ENCODE measurements at regions not wholly inside any gene's neighbourhood (a gene's known extent, or its start where the extent isn't known, plus 50 kb on each side); places are given as distances from the start of the nearest gene placed in this dataset.

DNA sequence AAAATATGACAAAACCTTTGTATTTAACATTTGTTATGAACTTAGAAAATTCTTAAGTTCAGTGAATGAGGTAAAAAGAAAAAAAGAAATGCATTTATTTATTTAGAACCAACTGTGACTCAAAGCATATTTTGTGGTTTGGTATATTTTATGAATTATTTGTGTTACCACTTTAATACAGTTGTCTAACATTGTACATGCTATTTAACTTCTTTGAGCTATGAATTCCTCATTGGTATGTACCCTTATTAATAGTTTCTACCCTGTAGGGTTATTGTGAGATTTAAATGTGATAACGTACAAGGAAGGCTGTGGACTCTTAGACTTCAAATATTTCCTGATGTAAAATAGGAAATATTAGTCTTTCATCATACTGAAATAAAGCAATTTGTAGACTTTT, 162.6 kb downstream of the MMUT start:
- no peak overlapping the region for H3K27ac ChIP-seq (ENCODE audit: control insufficient read depth, insufficient read depth, low read length)
- no peaks in the 10 kb centered on the region for H3K9me1 ChIP-seq (ENCODE audit: control insufficient read depth, extremely low read depth, insufficient read depth, low read length)
- no peak overlapping the region for H3K4me3 ChIP-seq (ENCODE audit: control insufficient read depth in 2 of 3, extremely low read depth in 1 of 3, insufficient read depth in 2 of 3, low read depth in 1 of 3, low read length in 3 of 3)
- H4K20me1 ChIP-seq (ENCODE audit: control insufficient read depth, extremely low read depth, insufficient read depth, low read length): no peaks in the 10 kb centered on the region
- no peaks in the 10 kb centered on the region for H3K9me3 ChIP-seq (ENCODE audit: control insufficient read depth, low read depth, low read length)
- TF ChIP-seq, protein P1, sequence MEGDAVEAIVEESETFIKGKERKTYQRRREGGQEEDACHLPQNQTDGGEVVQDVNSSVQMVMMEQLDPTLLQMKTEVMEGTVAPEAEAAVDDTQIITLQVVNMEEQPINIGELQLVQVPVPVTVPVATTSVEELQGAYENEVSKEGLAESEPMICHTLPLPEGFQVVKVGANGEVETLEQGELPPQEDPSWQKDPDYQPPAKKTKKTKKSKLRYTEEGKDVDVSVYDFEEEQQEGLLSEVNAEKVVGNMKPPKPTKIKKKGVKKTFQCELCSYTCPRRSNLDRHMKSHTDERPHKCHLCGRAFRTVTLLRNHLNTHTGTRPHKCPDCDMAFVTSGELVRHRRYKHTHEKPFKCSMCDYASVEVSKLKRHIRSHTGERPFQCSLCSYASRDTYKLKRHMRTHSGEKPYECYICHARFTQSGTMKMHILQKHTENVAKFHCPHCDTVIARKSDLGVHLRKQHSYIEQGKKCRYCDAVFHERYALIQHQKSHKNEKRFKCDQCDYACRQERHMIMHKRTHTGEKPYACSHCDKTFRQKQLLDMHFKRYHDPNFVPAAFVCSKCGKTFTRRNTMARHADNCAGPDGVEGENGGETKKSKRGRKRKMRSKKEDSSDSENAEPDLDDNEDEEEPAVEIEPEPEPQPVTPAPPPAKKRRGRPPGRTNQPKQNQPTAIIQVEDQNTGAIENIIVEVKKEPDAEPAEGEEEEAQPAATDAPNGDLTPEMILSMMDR (optimal IDR thresholded peaks at IDR 0.05 in 1 of 3, IDR thresholded peaks at IDR 0.05 in 1 of 3, conservative IDR thresholded peaks at IDR 0.05 in 1 of 3; ENCODE audit: extremely low read depth in 1 of 3, insufficient read depth in 2 of 3, low read length in 3 of 3): no peak
- no peak for TF ChIP-seq EZH2 (IDR thresholded peaks at IDR 0.05; ENCODE audit: low read length)
- no peaks in the 10 kb centered on the region for H3K27me3 ChIP-seq (ENCODE audit: control insufficient read depth, extremely low read depth, insufficient read depth, low read length)
- no peak overlapping the region for H2AFZ ChIP-seq (ENCODE audit: control insufficient read depth, low read length)
- no peak for DNase-seq (ENCODE audit: low read depth, low spot score)
- no peak overlapping the region for H3K9ac ChIP-seq (ENCODE audit: control insufficient read depth, extremely low read depth, insufficient read depth, low read length)
- H3K4me1 ChIP-seq (ENCODE audit: control insufficient read depth, extremely low read depth, insufficient read depth, low read length): peaks cover 8% of the 10 kb centered on the region
- H3K4me2 ChIP-seq (ENCODE audit: control insufficient read depth, extremely low read depth, insufficient read depth, low read depth, low read length): no peak overlapping the region
- H3K36me3 ChIP-seq (ENCODE audit: control insufficient read depth in 2 of 2, extremely low read depth in 1 of 2, insufficient read depth in 2 of 2, low read length in 2 of 2): no peaks in the 10 kb centered on the region
- H3K79me2 ChIP-seq (ENCODE audit: control insufficient read depth, insufficient read depth, low read length): no peaks in the 10 kb centered on the region
- dilution Hi-C loops (cut with MboI; ENCODE audit: extremely low pct_ligation_motif_present, low sequenced_read_pairs): no loop called here
- no peak for FAIRE-seq

DNA sequence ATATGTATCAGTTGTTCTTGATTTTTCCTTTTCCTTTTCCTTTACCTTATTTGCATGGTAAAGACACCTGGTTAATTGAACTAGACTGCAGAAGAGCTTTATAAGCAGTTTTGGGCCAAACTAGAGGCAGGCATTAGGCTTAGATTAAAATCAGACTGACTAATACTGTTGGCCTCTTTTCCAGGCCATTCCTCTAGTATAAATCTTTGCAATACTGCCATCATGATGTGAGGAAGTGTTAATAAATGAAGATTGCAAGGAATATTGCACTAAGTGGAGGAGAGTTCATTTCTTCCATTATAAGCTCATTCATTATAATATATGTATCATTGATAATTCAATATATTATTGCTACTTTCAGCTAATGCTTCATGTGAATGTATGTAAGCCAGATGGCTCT, 163.8 kb downstream of the MMUT start:
- no peaks in the 10 kb centered on the region for H3K9me3 ChIP-seq (ENCODE audit: control insufficient read depth, low read depth, low read length)
- no peak for TF ChIP-seq EZH2 (IDR thresholded peaks at IDR 0.05; ENCODE audit: low read length)
- TF ChIP-seq, protein P1 (optimal IDR thresholded peaks at IDR 0.05 in 1 of 3, IDR thresholded peaks at IDR 0.05 in 1 of 3, conservative IDR thresholded peaks at IDR 0.05 in 1 of 3; ENCODE audit: extremely low read depth in 1 of 3, insufficient read depth in 2 of 3, low read length in 3 of 3): no peak
- DNase-seq (ENCODE audit: low read depth, low spot score): no peak
- H3K9ac ChIP-seq (ENCODE audit: control insufficient read depth, extremely low read depth, insufficient read depth, low read length): no peak overlapping the region
- H3K4me3 ChIP-seq (ENCODE audit: control insufficient read depth in 2 of 3, extremely low read depth in 1 of 3, insufficient read depth in 2 of 3, low read depth in 1 of 3, low read length in 3 of 3): no peak overlapping the region
- no peaks in the 10 kb centered on the region for H3K27me3 ChIP-seq (ENCODE audit: control insufficient read depth, extremely low read depth, insufficient read depth, low read length)
- H3K9me1 ChIP-seq (ENCODE audit: control insufficient read depth, extremely low read depth, insufficient read depth, low read length): no peaks in the 10 kb centered on the region
- H3K79me2 ChIP-seq (ENCODE audit: control insufficient read depth, insufficient read depth, low read length): no peaks in the 10 kb centered on the region
- no peak overlapping the region for H3K27ac ChIP-seq (ENCODE audit: control insufficient read depth, insufficient read depth, low read length)
- H2AFZ ChIP-seq (ENCODE audit: control insufficient read depth, low read length): peak overlapping the region; percentile 12
- H3K36me3 ChIP-seq (ENCODE audit: control insufficient read depth in 2 of 2, extremely low read depth in 1 of 2, insufficient read depth in 2 of 2, low read length in 2 of 2): no peaks in the 10 kb centered on the region
- no peak overlapping the region for H3K4me2 ChIP-seq (ENCODE audit: control insufficient read depth, extremely low read depth, insufficient read depth, low read depth, low read length)
- no peak for FAIRE-seq
- no peaks in the 10 kb centered on the region for H4K20me1 ChIP-seq (ENCODE audit: control insufficient read depth, extremely low read depth, insufficient read depth, low read length)
- dilution Hi-C loops (cut with MboI; ENCODE audit: extremely low pct_ligation_motif_present, low sequenced_read_pairs): no loop called here
- H3K4me1 ChIP-seq (ENCODE audit: control insufficient read depth, extremely low read depth, insufficient read depth, low read length): peaks cover 8% of the 10 kb centered on the region

All from keratinocyte (primary cell).